GM23248 (cell line): ENCODE measurements at regions not wholly inside any gene's neighbourhood (a gene's known extent, or its start where the extent isn't known, plus 50 kb on each side); places are given as distances from the start of the nearest gene placed in this dataset.
"Not testable (repeated sequence)": the region's sequence is repeated elsewhere in the genome, so short reads cannot be mapped to it uniquely, and the experiment has no call there.

Experiments
- EZH2 ChIP-seq: fragments of 200-600 bp; sonication (generic); IDR thresholded peaks from 2 replicates; pipeline ENCODE4 v1.6.1; 2018; ENCODE audit warnings: antibody characterized with exemption, mild to moderate bottlenecking; ENCODE audit not compliant: insufficient read depth, poor library complexity, severe bottlenecking
- EZH2phosphoT487 ChIP-seq: fragments of 200-600 bp; sonication (generic); IDR thresholded peaks from 2 replicates; pipeline ENCODE4 v1.6.1; 2018; ENCODE audit warnings: antibody characterized with exemption, moderate library complexity, mild to moderate bottlenecking, low read depth; ENCODE audit not compliant: insufficient read depth

- TF ChIP-seq EZH2phosphoT487, EZH2: not testable (repeated sequence)
Observed at GRCh38 chr2:190146109-190146508, 83.6 kb upstream of the MSTN start.
